Body of pancreas (tissue), 4 donors: ENCODE measurements at regions not wholly inside any gene's neighbourhood (a gene's known extent, or its start where the extent isn't known, plus 50 kb on each side); places are given as distances from the start of the nearest gene placed in this dataset.

ENCODE experiments used
- ATAC-seq: fragments of 150-250 bp; one replicate; pipeline ENCODE4 v1.9.1; 2016
- DNase-seq, 4 donors: peaks; one replicate each; pipeline ENCODE4 v3.0.0-alpha.2; 2019
- H3K27ac ChIP-seq, 4 donors: fragments of 200-600 bp; sonication (generic); 1 replicate in 3 of 4; 2 replicates in 1 of 4; pipeline versions ENCODE4 v1.5.1 to v1.6.1; 2016 to 2019; ENCODE audit warnings: mild to moderate bottlenecking in 1 of 4, mixed read lengths in 1 of 4, moderate library complexity in 1 of 4
- H3K27me3 ChIP-seq, 2 donors: fragments of 200-600 bp; sonication (generic); one replicate each; pipeline ENCODE4 v1.6.0; 2016; ENCODE audit warnings: mild to moderate bottlenecking in 1 of 2
- H3K36me3 ChIP-seq, 2 donors: fragments of 200-600 bp; sonication (generic); replicated peaks in 1 of 2; 2 replicates each; pipeline ENCODE4 v1.5.1; 2016; ENCODE audit warnings: low read depth in 2 of 2; ENCODE audit not compliant: insufficient read depth in 1 of 2
- H3K4me1 ChIP-seq: fragments of 200-600 bp; sonication (generic); one replicate; pipeline ENCODE4 v1.6.0; 2016
- H3K4me3 ChIP-seq, 2 donors: fragments of 200-600 bp; sonication (generic); 1 replicate in 1 of 2; 2 replicates in 1 of 2; pipeline ENCODE4 v1.5.1; 2016 to 2019
- H3K9me3 ChIP-seq, 3 donors: fragments of 200-600 bp; sonication (generic); 1 replicate in 2 of 3; 2 replicates in 1 of 3; pipeline ENCODE4 v1.5.1; 2016
- CTCF ChIP-seq, 7 experiments: fragments of 450-650 bp in 4 of 7; fragments of 200-600 bp in 3 of 7; sonication (generic) in 3 of 7; IDR thresholded peaks; one replicate each; pipeline ENCODE4 v1.5.1; 2016 to 2019; ENCODE audit warnings: antibody characterized with exemption in 7 of 7
- POLR2A ChIP-seq, 3 donors: fragments of 450-650 bp; IDR thresholded peaks; one replicate each; pipeline ENCODE4 v1.6.1; 2016; ENCODE audit warnings: antibody characterized with exemption in 3 of 3, mild to moderate bottlenecking in 2 of 3
- WGBS, 2 donors: methylation state at CpG; one replicate each; pipeline ENCODE4 v1.1.5; 2017; 5-methylcytosine and 5-hydroxymethylcytosine counted together
- intact Hi-C: fragments of 100-400 bp; cut with DNase I; formaldehyde crosslinking; loops from one replicate; pipeline ENCODE4 v1.15.1; 2023

GRCh38 chr9:78882481-78882880 lies 585.6 kb downstream of the PSAT1 start:
- Histone ChIP-seq H3K9me3 (no peaks in the 10 kb centered on the region), H3K27ac (no peak overlapping the region), H3K4me3 (no peak overlapping the region), H3K4me1 (no peaks in the 10 kb centered on the region), H3K36me3 (no peaks in the 10 kb centered on the region), H3K27me3 (no peaks in the 10 kb centered on the region)
- WGBS, 2 donors = 80 to 90% methylated on average over 4 of the region's 4 CpGs
- intact Hi-C loops = no loop called here
- no peak for DNase-seq
- TF ChIP-seq CTCF (IDR thresholded peaks at IDR 0.05) = no peak
- no peak for TF ChIP-seq POLR2A (IDR thresholded peaks at IDR 0.05)
- no peak for ATAC-seq

DNA sequence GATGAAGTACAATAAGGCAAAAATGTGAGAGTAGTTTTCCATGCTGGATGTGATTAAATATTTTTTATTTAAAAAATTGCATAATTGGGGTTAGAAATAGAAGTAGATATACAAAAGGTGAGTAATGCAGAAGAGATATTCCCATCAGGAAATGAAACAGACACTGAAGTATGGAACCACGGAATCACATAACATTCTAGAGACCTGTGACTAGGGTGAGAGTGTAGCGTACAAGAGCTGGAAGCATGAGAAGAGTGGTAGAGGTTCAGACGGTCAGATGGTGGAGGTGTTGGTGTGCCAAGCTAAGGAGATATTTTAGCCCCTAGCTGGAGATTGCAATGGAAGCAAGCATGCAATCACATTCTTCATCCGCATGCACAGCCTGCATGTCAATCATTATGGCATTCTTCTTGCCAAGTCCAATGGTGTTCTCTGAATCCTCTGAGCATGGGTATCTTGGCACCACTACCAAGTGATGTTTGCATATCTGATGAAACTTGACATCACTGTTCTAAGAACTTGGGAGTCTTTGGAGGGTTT lies 587.8 kb downstream of the PSAT1 start:
- ATAC-seq = no peak
- Histone ChIP-seq H3K36me3 (no peaks in the 10 kb centered on the region), H3K9me3 (no peaks in the 10 kb centered on the region), H3K4me1 (no peaks in the 10 kb centered on the region), H3K27me3 (no peaks in the 10 kb centered on the region), H3K27ac (no peak overlapping the region), H3K4me3 (no peak overlapping the region)
- 83 to 87% methylated on average over 4 of the region's 4 CpGs for WGBS, 2 donors
- intact Hi-C loops = no loop called here
- DNase-seq = no peak
- TF ChIP-seq CTCF (IDR thresholded peaks at IDR 0.05) (no peak), POLR2A (IDR thresholded peaks at IDR 0.05) (no peak)

GRCh38 chr9:78892182-78892581 lies 595.3 kb downstream of the PSAT1 start:
- ATAC-seq (no peak), DNase-seq (no peak)
- Histone ChIP-seq H3K9me3 (no peaks in the 10 kb centered on the region), H3K4me3 (no peak overlapping the region), H3K36me3 (no peaks in the 10 kb centered on the region), H3K27ac (no peak overlapping the region), H3K27me3 (no peaks in the 10 kb centered on the region), H3K4me1 (no peaks in the 10 kb centered on the region)
- intact Hi-C loops = no loop called here
- TF ChIP-seq CTCF (IDR thresholded peaks at IDR 0.05) (no peak), POLR2A (IDR thresholded peaks at IDR 0.05) (no peak)
- WGBS, 2 donors = 22 to 28% methylated on average over 1 of the region's 1 CpG

DNA sequence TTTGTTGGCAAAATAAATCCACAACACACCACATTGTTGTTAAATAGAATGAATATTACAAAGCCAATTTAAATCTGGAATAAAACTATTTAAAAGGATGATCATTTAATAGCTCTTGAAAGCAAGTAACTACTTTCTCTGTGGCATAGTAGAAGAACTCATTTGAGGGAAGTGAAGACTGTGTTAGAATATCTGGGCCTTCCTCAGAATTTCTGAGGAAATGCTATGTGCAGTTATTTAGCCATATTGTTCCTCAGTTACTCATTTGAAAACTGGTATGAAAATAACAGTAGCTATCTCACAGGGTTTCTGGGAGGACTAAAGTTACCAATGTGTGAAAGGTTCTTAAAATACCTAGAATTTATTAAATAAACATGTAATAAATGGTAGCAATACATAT lies 595.8 kb downstream of the PSAT1 start:
- no peaks in the 10 kb centered on the region for H3K36me3 ChIP-seq
- H3K4me1 ChIP-seq = no peaks in the 10 kb centered on the region
- H3K4me3 ChIP-seq = no peak overlapping the region
- intact Hi-C loops = no loop called here
- DNase-seq (no peak), ATAC-seq (no peak)
- no peak for TF ChIP-seq CTCF (IDR thresholded peaks at IDR 0.05)
- H3K9me3 ChIP-seq = no peaks in the 10 kb centered on the region
- no peak overlapping the region for H3K27ac ChIP-seq
- H3K27me3 ChIP-seq = no peaks in the 10 kb centered on the region

DNA sequence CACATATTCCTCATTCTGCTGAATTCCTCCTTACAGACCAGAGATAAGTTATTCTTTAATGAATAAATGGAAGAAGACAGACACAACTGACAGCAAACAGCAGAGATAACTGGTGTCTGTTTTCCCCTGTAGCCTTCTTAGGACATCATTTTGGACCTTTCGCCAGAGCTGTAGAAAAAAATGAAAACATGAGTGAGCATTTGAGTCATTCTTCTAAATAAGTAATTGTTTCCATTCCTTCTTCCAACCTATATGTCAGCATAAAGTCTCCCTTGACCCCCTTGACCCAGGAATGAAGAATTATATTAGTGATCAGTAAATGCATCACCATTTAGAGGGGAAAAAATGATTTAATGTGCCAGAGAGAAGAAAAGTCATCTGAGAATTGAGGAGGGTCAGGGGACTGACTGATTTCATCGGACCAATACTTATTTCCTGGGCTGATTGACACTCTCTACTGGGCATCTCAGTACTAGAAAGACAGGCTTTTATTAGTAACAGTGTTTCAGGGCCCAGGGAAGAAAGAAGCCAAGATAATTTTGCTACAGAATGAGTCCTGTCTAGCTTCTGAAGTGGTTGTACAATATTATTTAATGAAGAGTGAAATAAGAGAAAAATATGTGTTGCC lies 597.0 kb downstream of the PSAT1 start:
- H3K4me1 ChIP-seq = no peaks in the 10 kb centered on the region
- no peak for TF ChIP-seq POLR2A (IDR thresholded peaks at IDR 0.05)
- no peak for TF ChIP-seq CTCF (IDR thresholded peaks at IDR 0.05)
- H3K36me3 ChIP-seq = no peaks in the 10 kb centered on the region
- H3K27ac ChIP-seq = no peak overlapping the region
- ATAC-seq (no peak), DNase-seq (no peak)
- no peak overlapping the region for H3K4me3 ChIP-seq
- intact Hi-C loops = no loop called here
- no peaks in the 10 kb centered on the region for H3K27me3 ChIP-seq
- no peaks in the 10 kb centered on the region for H3K9me3 ChIP-seq
- WGBS, 2 donors = 83 to 87% methylated on average over 2 of the region's 2 CpGs
